GM12865 (cell line): ENCODE measurements at regions not wholly inside any gene's neighbourhood (a gene's known extent, or its start where the extent isn't known, plus 50 kb on each side); places are given as distances from the start of the nearest gene placed in this dataset.

Source experiments
- DNase-seq: peaks from one replicate; pipeline ENCODE4 v3.0.0; 2010; ENCODE audit warnings: low read depth
- H3K4me3 ChIP-seq: 2 replicates; pipeline ENCODE4 v1.5.1; 2011; ENCODE audit warnings: mild to moderate bottlenecking, low read depth, low read length, control low read depth
- CTCF ChIP-seq: IDR thresholded peaks from 2 replicates; pipeline ENCODE4 v1.5.1; 2011; ENCODE audit warnings: low read length, control low read depth, low read depth, inconsistent platforms; ENCODE audit not compliant: insufficient read depth; ENCODE audit errors: missing control alignments

GRCh38 chr6:21732731-21733130 is 139.2 kb downstream of the SOX4 start:
- no peak overlapping the region for H3K4me3 ChIP-seq
- TF ChIP-seq CTCF: no peak
- DNase-seq: no peak

- TF ChIP-seq CTCF: no peak
- no peak for DNase-seq
- no peak overlapping the region for H3K4me3 ChIP-seq
These were observed 139.8 kb downstream of the SOX4 start for GRCh38 chr6:21733311-21733710.

- DNase-seq: no peak
- no peak overlapping the region for H3K4me3 ChIP-seq
- TF ChIP-seq CTCF: no peak
These were observed 140.7 kb downstream of the SOX4 start for GRCh38 chr6:21734204-21734603.

GRCh38 chr6:21738180-21739094 is 144.9 kb downstream of the SOX4 start:
- no peak for TF ChIP-seq CTCF
- DNase-seq: no peak
- no peak overlapping the region for H3K4me3 ChIP-seq

GRCh38 chr6:21739241-21739640 is 145.7 kb downstream of the SOX4 start:
- no peak for DNase-seq
- H3K4me3 ChIP-seq: no peak overlapping the region
- TF ChIP-seq CTCF: no peak

- no peak for DNase-seq
- TF ChIP-seq CTCF: no peak
- H3K4me3 ChIP-seq: no peak overlapping the region
These were observed 146.3 kb downstream of the SOX4 start for GRCh38 chr6:21739838-21740237.
